ENCODE measurements at regions not wholly inside any gene's neighbourhood (a gene's known extent, or its start where the extent isn't known, plus 50 kb on each side); places are given as distances from the start of the nearest gene placed in this dataset.
"Not testable (repeated sequence)": the region's sequence is repeated elsewhere in the genome, so short reads cannot be mapped to it uniquely, and the experiment has no call there.

DNA sequence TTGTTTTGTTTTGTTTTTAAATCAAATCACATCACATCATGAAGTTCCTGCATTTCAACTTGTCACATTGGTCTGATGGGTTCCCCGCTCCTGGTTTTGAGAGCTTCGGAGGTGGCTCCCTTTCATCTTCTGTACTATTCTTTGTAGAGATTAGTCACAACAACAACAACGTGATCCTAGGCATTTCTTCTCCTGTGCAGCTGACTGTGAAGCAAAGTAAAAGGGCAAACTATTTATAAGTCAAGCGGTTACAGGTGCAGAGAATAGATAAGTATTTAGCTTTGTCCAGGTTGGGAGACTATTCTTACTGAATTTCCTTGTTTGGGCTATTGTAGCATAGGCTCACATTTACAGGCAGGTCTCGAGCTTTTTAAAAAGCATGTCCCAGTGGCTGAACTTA lies 197.7 kb upstream of the CDKN2B start:
- no peak for FAIRE-seq
- TF ChIP-seq POLR2A (IDR thresholded peaks at IDR 0.05; ENCODE audit: low read depth, low read length) (no peak), TAF1 (IDR thresholded peaks at IDR 0.05; ENCODE audit: borderline replicate concordance, low read depth, low read length) (no peak), POLR2AphosphoS5 (IDR thresholded peaks at IDR 0.05; ENCODE audit: low read depth, low read length) (no peak)
- DNase-seq (ENCODE audit: insufficient read length) = no peak

DNA sequence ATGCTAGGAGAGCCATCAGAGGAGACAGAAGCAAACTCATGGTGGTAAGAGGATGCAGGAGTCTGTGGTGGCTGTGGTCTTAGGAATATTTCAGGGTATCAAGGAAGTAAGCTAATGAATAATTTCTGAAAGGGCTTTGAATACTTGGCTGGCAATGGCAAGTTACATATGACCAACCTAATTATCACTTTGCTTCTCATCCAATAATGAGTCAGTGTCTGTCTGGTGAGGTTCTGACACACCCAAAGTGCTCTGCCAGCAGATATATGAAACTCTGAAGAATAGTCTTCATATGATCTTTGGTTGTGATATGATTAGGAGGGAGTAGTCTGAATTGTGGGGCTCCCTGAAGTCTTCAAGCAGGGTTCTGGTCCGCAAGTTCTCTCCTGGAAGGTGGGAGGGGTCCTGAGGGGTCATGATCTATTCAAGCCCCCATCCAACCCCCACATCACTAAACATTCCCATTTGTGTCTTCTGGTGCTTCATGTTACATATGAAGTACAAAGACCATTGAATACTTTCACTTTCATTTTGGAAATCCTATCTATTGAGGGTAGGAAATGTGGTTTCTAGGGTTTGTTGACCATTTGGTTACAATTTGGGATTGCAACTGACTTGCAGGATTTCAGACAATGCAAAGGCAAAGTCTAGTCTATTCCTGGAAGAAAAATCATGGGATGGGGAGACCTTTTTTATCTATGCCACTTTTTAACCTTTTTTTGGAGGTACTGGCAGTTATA lies 199.9 kb upstream of the CDKN2B start:
- TF ChIP-seq POLR2AphosphoS5 (IDR thresholded peaks at IDR 0.05; ENCODE audit: low read depth, low read length) (no peak), POLR2A (IDR thresholded peaks at IDR 0.05; ENCODE audit: low read depth, low read length) (no peak)
- no peak for FAIRE-seq
- DNase-seq (ENCODE audit: insufficient read length) = no peak

DNA sequence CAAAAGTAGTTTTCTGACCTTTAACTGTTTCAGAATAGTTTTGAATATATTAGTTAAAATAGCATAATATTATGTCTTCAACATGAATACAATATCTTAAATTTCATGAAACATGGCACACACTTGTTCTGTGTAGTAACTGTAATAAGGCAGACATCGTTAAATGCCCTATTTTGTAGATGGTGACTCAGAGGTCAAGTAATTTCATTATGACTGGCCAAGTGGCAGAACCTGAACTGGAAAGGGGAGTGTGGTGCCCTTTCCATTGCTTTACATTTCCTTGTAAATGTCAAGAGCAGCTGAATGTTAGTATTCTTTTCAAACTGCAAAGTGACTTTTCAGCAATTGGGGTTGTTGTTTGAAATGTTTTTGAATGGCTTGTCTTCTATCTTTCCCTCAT lies 201.2 kb upstream of the CDKN2B start:
- TF ChIP-seq POLR2AphosphoS5 (IDR thresholded peaks at IDR 0.05; ENCODE audit: low read depth, low read length) = no peak
- no peak for TF ChIP-seq POLR2A (IDR thresholded peaks at IDR 0.05; ENCODE audit: low read depth, low read length)
- TF ChIP-seq TAF1 (IDR thresholded peaks at IDR 0.05; ENCODE audit: borderline replicate concordance, low read depth, low read length) = no peak
- DNase-seq (ENCODE audit: insufficient read length) = no peak
- FAIRE-seq = no peak

DNA sequence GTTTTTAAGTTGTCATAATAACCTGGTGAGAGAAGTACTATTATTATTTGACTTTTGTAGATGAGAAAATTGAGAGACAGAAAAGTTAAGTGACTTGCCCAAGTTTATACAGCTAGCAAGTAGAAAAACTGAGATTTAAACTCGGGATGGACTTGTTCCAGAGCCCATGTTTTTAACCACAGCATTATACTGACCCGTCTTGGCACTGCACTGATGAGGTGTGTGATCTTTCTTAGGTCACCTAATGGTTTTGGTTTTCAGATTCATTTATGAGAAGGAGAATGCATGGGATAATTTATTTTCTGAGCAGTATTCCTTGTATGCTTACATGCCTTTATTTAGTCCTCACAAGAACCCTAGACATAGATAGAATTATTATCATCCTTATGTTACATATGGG lies 201.8 kb upstream of the CDKN2B start:
- DNase-seq (ENCODE audit: insufficient read length) (no peak), FAIRE-seq (no peak)
- TF ChIP-seq POLR2AphosphoS5 (IDR thresholded peaks at IDR 0.05; ENCODE audit: low read depth, low read length) (no peak), POLR2A (IDR thresholded peaks at IDR 0.05; ENCODE audit: low read depth, low read length) (no peak)

DNA sequence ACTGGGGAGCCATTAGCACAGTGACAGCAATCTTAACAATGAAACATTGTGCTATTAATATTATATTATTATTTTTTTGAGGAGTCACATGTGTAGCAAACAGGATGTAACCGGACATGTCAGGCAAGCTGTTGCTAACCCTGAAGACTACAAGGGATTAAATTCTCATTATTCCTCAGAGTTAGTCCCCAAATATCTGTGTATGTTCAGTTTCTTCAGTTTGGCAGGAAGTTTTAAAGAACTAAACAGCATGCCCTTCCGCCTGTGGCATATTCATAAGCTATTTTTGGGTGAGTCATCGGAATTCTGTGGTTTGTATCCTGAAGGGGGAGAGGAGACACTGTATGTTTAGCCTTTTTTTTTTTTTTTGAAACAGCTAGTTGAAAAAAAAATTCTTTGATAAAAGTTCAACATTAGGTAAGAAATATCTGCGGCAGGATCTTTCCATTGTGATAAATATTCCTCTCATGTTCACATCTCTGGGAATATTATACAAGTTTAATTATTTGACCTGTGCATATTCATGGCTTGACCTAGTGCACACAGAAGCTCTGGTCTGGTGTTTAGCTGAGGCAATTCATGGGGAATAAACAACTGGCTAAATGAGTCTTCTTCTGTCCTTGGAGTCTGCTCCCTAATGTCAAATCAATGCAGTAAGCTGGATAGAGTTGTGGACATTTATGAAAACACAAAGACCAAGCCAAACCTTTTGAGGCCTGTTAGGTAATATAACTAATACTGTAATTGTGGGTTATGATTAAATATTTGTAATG lies 202.7 kb upstream of the CDKN2B start:
- DNase-seq (ENCODE audit: insufficient read length) (no peak), FAIRE-seq (no peak)
- no peak for TF ChIP-seq POLR2AphosphoS5 (IDR thresholded peaks at IDR 0.05; ENCODE audit: low read depth, low read length)
- TF ChIP-seq POLR2A (IDR thresholded peaks at IDR 0.05; ENCODE audit: low read depth, low read length) = no peak
- TF ChIP-seq TAF1 (IDR thresholded peaks at IDR 0.05; ENCODE audit: borderline replicate concordance, low read depth, low read length) = no peak

DNA sequence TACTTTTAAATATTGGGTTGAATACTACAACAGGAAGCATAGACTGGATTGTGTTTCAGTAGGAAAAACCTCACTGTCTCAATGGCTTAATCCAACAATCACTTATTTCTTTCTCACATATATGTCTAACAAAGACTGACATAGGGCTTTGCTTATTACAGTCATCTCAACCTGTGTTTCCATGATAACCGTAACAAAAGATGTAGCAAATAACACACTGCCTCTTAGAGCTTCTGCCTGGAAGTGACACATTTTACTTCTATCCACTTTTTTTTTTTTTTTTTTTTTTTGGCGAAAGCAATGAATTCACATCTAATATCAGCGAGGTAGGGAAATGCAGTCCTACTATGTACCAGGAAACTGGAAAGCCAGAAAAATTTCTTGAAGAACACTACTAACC lies 204.9 kb upstream of the CDKN2B start:
- no peak for FAIRE-seq
- no peak for TF ChIP-seq POLR2AphosphoS5 (IDR thresholded peaks at IDR 0.05; ENCODE audit: low read depth, low read length)
- TF ChIP-seq POLR2A (IDR thresholded peaks at IDR 0.05; ENCODE audit: low read depth, low read length) = no peak
- TF ChIP-seq TAF1 (IDR thresholded peaks at IDR 0.05; ENCODE audit: borderline replicate concordance, low read depth, low read length) = no peak
- DNase-seq (ENCODE audit: insufficient read length) = no peak

DNA sequence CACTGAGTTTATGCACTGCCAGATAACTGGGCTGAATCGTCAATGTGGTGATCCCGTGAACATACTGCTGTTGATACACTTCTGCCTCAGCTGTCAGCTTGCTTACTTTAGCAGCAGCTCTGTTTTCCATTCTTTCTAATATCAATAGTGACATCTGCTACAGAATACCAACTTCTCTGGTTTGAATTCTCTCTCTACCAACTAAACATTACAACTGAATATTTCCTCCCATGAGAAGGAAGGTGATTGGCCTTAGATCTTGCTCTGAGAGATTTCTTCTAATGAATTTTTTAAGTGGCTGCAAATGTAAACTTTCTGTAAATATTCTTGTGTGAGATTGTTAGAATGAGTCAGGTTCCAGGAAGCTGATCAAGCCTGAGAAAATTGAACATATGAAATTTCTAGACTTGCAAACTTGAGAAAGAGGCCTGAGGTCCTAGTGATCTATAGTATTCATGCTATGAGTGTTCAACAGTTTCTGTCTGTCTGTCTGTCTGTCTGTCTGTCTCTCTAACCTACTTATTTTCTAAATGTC lies 205.5 kb upstream of the CDKN2B start:
- DNase-seq (ENCODE audit: insufficient read length) (no peak), FAIRE-seq (no peak)
- TF ChIP-seq POLR2A (IDR thresholded peaks at IDR 0.05; ENCODE audit: low read depth, low read length) (no peak), POLR2AphosphoS5 (IDR thresholded peaks at IDR 0.05; ENCODE audit: low read depth, low read length) (no peak), TAF1 (IDR thresholded peaks at IDR 0.05; ENCODE audit: borderline replicate concordance, low read depth, low read length) (no peak)

DNA sequence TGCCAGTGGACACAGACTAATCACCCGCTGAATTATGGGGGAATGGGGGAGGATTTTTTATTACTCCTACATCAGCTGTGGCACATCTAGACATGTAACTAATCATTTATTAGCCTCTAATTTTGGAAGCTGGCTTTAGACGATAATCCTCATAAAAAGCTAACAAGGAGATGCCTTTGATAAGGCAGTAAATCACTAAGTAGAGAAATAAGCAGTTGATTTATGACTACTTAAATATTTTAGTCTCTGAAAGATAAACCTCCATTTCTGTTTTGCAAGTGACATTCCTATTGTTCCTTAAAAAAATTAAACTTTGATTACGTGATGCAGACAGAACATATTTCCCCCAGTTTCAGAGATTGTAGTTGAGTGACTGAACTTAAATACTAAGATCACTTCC lies 206.4 kb upstream of the CDKN2B start:
- FAIRE-seq = no peak
- no peak for DNase-seq (ENCODE audit: insufficient read length)
- TF ChIP-seq POLR2AphosphoS5 (IDR thresholded peaks at IDR 0.05; ENCODE audit: low read depth, low read length) (no peak), TAF1 (IDR thresholded peaks at IDR 0.05; ENCODE audit: borderline replicate concordance, low read depth, low read length) (no peak), POLR2A (IDR thresholded peaks at IDR 0.05; ENCODE audit: low read depth, low read length) (no peak)

DNA sequence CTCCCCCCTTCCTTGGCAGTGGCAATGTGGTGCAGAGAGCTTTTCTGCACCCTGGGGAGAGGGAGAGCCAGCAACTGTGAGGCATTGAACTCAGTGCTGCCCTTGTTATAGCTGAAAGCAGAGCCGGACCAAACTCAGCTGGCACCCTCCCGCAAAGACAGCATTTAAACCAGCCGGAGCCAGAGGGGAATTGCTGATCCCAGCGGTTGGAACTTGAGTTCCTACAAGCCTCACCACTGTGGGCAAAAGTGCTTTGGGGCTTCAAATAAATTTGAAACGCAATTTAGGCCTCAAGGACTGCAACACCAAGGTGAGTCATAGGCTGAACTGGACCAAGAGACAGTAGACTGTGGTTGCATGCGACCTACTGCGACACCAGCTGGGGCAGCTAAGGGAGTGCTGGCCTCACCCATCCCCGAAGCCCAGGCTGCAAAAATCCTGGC lies 207.6 kb upstream of the CDKN2B start:
- DNase-seq (ENCODE audit: insufficient read length) = no peak
- no peak for TF ChIP-seq POLR2AphosphoS5 (IDR thresholded peaks at IDR 0.05; ENCODE audit: low read depth, low read length)
- TF ChIP-seq TAF1 (IDR thresholded peaks at IDR 0.05; ENCODE audit: borderline replicate concordance, low read depth, low read length) = no peak
- no peak for TF ChIP-seq POLR2A (IDR thresholded peaks at IDR 0.05; ENCODE audit: low read depth, low read length)
- FAIRE-seq = no peak

DNA sequence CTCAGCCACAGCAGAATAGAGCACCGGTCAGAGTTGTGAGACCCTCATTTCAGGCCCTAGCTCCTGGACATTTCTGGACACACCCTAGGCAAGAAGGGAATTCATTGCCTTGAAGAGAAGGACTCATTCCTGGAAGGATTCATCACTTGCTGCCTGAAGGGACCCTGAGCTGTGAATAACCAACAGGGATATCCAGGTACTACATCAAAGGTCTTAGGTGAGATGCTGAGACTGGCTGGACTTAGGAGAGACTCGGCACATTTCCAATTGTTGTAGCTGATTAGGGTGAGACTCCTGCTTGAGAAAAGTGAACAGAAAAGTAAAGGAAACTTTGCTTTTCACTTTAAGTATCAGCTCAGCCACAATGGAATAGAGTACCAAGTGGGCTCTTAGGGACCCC lies 208.1 kb upstream of the CDKN2B start:
- DNase-seq (ENCODE audit: insufficient read length) (no peak), FAIRE-seq (no peak)
- TF ChIP-seq TAF1 (IDR thresholded peaks at IDR 0.05; ENCODE audit: borderline replicate concordance, low read depth, low read length) = no peak
- TF ChIP-seq POLR2A (IDR thresholded peaks at IDR 0.05; ENCODE audit: low read depth, low read length) = no peak
- no peak for TF ChIP-seq POLR2AphosphoS5 (IDR thresholded peaks at IDR 0.05; ENCODE audit: low read depth, low read length)

DNA sequence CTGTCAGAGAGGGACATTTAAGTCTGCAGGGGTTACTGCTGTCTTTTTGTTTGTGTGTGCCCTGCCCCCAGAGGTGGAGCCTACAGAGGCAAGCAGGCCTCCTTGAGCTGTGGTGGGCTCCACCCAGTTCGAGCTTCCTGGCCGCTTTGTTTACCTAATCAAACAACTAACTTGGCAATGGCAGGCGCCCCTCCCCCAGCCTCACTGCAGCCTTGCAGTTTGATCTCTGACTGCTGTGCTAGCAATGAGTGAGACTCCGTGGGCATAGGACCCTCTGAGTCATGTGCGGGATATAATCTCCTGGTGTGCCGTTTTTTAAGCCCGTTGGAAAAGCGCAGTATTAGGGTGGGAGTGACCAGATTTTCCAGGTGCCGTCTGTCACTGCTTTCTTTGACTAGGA lies 216.8 kb upstream of the CDKN2B start:
- FAIRE-seq; DNase-seq (ENCODE audit: insufficient read length): not testable (repeated sequence)

DNA sequence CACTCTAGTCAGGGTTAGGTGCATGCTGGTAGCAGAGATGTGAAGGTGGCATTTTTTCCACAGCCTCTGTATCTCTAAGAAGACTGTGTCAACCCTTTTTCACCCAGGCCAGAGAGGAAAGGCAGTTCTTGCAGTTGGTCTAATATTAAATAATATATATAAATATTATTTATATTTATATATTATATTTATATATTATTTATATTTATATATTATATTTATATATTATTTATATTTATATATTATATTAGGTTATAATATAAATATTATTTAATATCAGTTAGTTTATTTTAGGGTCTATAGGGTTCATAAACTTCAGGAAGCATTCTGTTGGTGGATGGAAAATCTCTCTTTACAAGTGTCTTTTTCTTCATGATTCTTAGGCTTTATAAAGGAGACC lies 218.6 kb upstream of the DMRTA1 start:
- TF ChIP-seq POLR2AphosphoS5 (IDR thresholded peaks at IDR 0.05; ENCODE audit: low read depth, low read length) = no peak
- TF ChIP-seq TAF1 (IDR thresholded peaks at IDR 0.05; ENCODE audit: borderline replicate concordance, low read depth, low read length) = no peak
- FAIRE-seq (no peak), DNase-seq (ENCODE audit: insufficient read length) (no peak)

Measured in GM12892 (cell line).